ENCODE measurements at regions not wholly inside any gene's neighbourhood (a gene's known extent, or its start where the extent isn't known, plus 50 kb on each side); places are given as distances from the start of the nearest gene placed in this dataset.

GRCh38 chr6:120606743-120607142 is 727.5 kb downstream of the TBC1D32 start (continued):
- TF ChIP-seq CTCF (conservative IDR thresholded peaks at IDR 0.05; ENCODE audit: low read depth in 2 of 2): no peak
- no peak for TF ChIP-seq EZH2phosphoT487 (IDR thresholded peaks at IDR 0.05; ENCODE audit: unreplicated experiment)
- no peak for TF ChIP-seq NANOG (IDR thresholded peaks at IDR 0.05; ENCODE audit: borderline replicate concordance)
- no peak for TF ChIP-seq JUNB (IDR thresholded peaks at IDR 0.05; ENCODE audit: unreplicated experiment)
- no peak for TF ChIP-seq ZNF331 (CRISPR knock-in tag; IDR thresholded peaks at IDR 0.05; ENCODE audit: low read depth)
- no peak for TF ChIP-seq STAT1 (IDR thresholded peaks at IDR 0.05; ENCODE audit: unreplicated experiment)

GRCh38 chr6:120604510-120604909 is 729.8 kb downstream of the TBC1D32 start:
- Histone ChIP-seq H3K4me1 (ENCODE audit: insufficient read depth) (peaks cover 12% of the 10 kb centered on the region; the same call in 1 of the 2 replicates), H3K27ac (ENCODE audit: low read depth) (no peak overlapping the region), H3K79me2 (replicated peaks; ENCODE audit: insufficient read depth) (no peaks in the 10 kb centered on the region), H3K27me3 (ENCODE audit: insufficient read depth) (no peaks in the 10 kb centered on the region), H4K20me1 (replicated peaks; ENCODE audit: insufficient read depth) (no peaks in the 10 kb centered on the region), H3K36me3 (ENCODE audit: insufficient read depth) (no peaks in the 10 kb centered on the region), H3K4me3 (no peak overlapping the region), H3K4me2 (no peak overlapping the region), H3F3A (replicated peaks; ENCODE audit: low read depth) (no peaks in the 10 kb centered on the region), H3K9me2 (ENCODE audit: insufficient read depth) (no peaks in the 10 kb centered on the region), H2AFZ (peak overlapping the region; percentile 48; the same call in 1 of the 2 replicates)
- TF ChIP-seq STAT1 (IDR thresholded peaks at IDR 0.05; ENCODE audit: unreplicated experiment) (no peak), ETS1 (IDR thresholded peaks at IDR 0.05) (no peak), JUNB (IDR thresholded peaks at IDR 0.05; ENCODE audit: unreplicated experiment) (no peak), NANOG (IDR thresholded peaks at IDR 0.05; ENCODE audit: borderline replicate concordance) (no peak), POLR2AphosphoS5 (IDR thresholded peaks at IDR 0.05; ENCODE audit: low read depth) (no peak)
- H3K27ac Mint-ChIP-seq: no peak overlapping the region
- peaks cover 19% of the 10 kb centered on the region for H3K4me1 Mint-ChIP-seq
- no peak for DNase-seq (ENCODE audit: low spot score)
- H3K4me3 Mint-ChIP-seq: no peak overlapping the region
- no peak for ATAC-seq
- no peaks in the 10 kb centered on the region for H3K9me3 Mint-ChIP-seq
- H3K36me3 Mint-ChIP-seq (ENCODE audit: low read depth): no peaks in the 10 kb centered on the region
- no peaks in the 10 kb centered on the region for H3K27me3 Mint-ChIP-seq (ENCODE audit: insufficient read depth, low read depth, poor library complexity)

- no peaks in the 10 kb centered on the region for H3K36me3 Mint-ChIP-seq (ENCODE audit: low read depth)
- no peaks in the 10 kb centered on the region for H4K20me1 ChIP-seq (replicated peaks; ENCODE audit: insufficient read depth)
- no peak overlapping the region for H3K4me3 ChIP-seq
- no peaks in the 10 kb centered on the region for H3K27me3 ChIP-seq (ENCODE audit: insufficient read depth)
- no peak overlapping the region for H3K27ac ChIP-seq (ENCODE audit: low read depth)
- DNase-seq (ENCODE audit: low spot score): no peak
- no peaks in the 10 kb centered on the region for H3K27me3 Mint-ChIP-seq (ENCODE audit: insufficient read depth, low read depth, poor library complexity)
- H3K4me1 Mint-ChIP-seq: peaks cover 8% of the 10 kb centered on the region; the same call in 2 of the 3 replicates
- H3K4me3 Mint-ChIP-seq: no peak overlapping the region
- no peak for ATAC-seq
- H3K27ac Mint-ChIP-seq: no peak overlapping the region
- H3K4me1 ChIP-seq (ENCODE audit: insufficient read depth): no peaks in the 10 kb centered on the region; the same call in 1 of the 2 replicates
- H2AFZ ChIP-seq: no peak overlapping the region
- no peaks in the 10 kb centered on the region for H3K9me3 Mint-ChIP-seq
- no peaks in the 10 kb centered on the region for H3K79me2 ChIP-seq (replicated peaks; ENCODE audit: insufficient read depth)
- TF ChIP-seq ZNF331 (CRISPR knock-in tag; IDR thresholded peaks at IDR 0.05; ENCODE audit: low read depth): no peak
- no peak for TF ChIP-seq ZNF462 (CRISPR knock-in tag; IDR thresholded peaks at IDR 0.05)
- H3K36me3 ChIP-seq (ENCODE audit: insufficient read depth): no peaks in the 10 kb centered on the region
- H3F3A ChIP-seq (replicated peaks; ENCODE audit: low read depth): no peaks in the 10 kb centered on the region
- no peaks in the 10 kb centered on the region for H3K9me2 ChIP-seq (ENCODE audit: insufficient read depth)
- no peak overlapping the region for H3K4me2 ChIP-seq
Observed at GRCh38 chr6:120590611-120591010, 743.7 kb downstream of the TBC1D32 start.
